Endodermal cell (in vitro differentiated cells): ENCODE measurements at regions not wholly inside any gene's neighbourhood (a gene's known extent, or its start where the extent isn't known, plus 50 kb on each side); places are given as distances from the start of the nearest gene placed in this dataset.

ENCODE experiments used
- DNase-seq: peaks from one replicate; pipeline ENCODE4 v3.0.0-alpha.2; 2017
- H3K27ac ChIP-seq: 2 replicates; pipeline ENCODE4 v1.5.1; 2013; ENCODE audit warnings: mild to moderate bottlenecking, low read depth, low read length, moderate library complexity
- H3K27me3 ChIP-seq: 2 replicates; pipeline ENCODE4 v1.6.1; 2013; ENCODE audit warnings: mild to moderate bottlenecking, low read length, moderate library complexity; ENCODE audit not compliant: insufficient read depth, control insufficient read depth, poor library complexity, severe bottlenecking
- H3K36me3 ChIP-seq: 2 replicates; pipeline ENCODE4 v1.7.0; 2013; ENCODE audit warnings: mild to moderate bottlenecking, low read length, moderate library complexity; ENCODE audit not compliant: control insufficient read depth, insufficient read depth
- H3K4me1 ChIP-seq: one replicate; pipeline ENCODE4 v1.7.0; 2013; ENCODE audit warnings: low read length; ENCODE audit not compliant: control insufficient read depth, insufficient read depth
- H3K4me3 ChIP-seq: 2 replicates; pipeline ENCODE4 v1.5.1; 2013; ENCODE audit warnings: mild to moderate bottlenecking, low read length, moderate library complexity
- H3K9ac ChIP-seq: 2 replicates; pipeline ENCODE4 v1.6.1; 2013; ENCODE audit warnings: mild to moderate bottlenecking, low read length, moderate library complexity; ENCODE audit not compliant: poor library complexity, severe bottlenecking; ENCODE audit errors: extremely low read depth
- H3K9me3 ChIP-seq: 2 replicates; pipeline ENCODE4 v1.6.1; 2013; ENCODE audit warnings: mild to moderate bottlenecking, low read length, moderate library complexity; ENCODE audit not compliant: control insufficient read depth
- H3K27ac Mint-ChIP-seq: 2 replicates; pipeline ENCODE4 v1.8.0; 2020; ENCODE audit warnings: mixed read lengths
- H3K27me3 Mint-ChIP-seq: 2 replicates; pipeline ENCODE4 v1.8.0; 2021; ENCODE audit warnings: mild to moderate bottlenecking, mixed read lengths; ENCODE audit not compliant: insufficient read depth
- H3K36me3 Mint-ChIP-seq: 2 replicates; pipeline ENCODE4 v1.8.0; 2020; ENCODE audit warnings: low read depth, mixed read lengths
- H3K4me1 Mint-ChIP-seq: 2 replicates; pipeline ENCODE4 v1.8.0; 2020; ENCODE audit warnings: mixed read lengths
- H3K4me3 Mint-ChIP-seq: 2 replicates; pipeline ENCODE4 v1.8.0; 2020; ENCODE audit warnings: mild to moderate bottlenecking, moderate library complexity, mixed read lengths
- H3K9me3 Mint-ChIP-seq: 2 replicates; pipeline ENCODE4 v1.8.0; 2020; ENCODE audit warnings: mild to moderate bottlenecking, mixed read lengths
- WGBS, 2 experiments: methylation state at CpG; one replicate each; pipeline versions ENCODE4 v1.1.5 to v1.1.7; 2013; ENCODE audit warnings: missing lambda C conversion rate in 2 of 2, mixed read lengths in 1 of 2; ENCODE audit not compliant: insufficient coverage in 1 of 2, insufficient read length in 1 of 2; 5-methylcytosine and 5-hydroxymethylcytosine counted together
- TF ChIP-seq, protein P1 (sequence below): fragments of 200-600 bp; sonication (generic); conservative IDR thresholded peaks from 2 replicates; pipeline ENCODE4 v1.5.0; 2021; ENCODE audit warnings: antibody characterized with exemption, mild to moderate bottlenecking

DNA sequence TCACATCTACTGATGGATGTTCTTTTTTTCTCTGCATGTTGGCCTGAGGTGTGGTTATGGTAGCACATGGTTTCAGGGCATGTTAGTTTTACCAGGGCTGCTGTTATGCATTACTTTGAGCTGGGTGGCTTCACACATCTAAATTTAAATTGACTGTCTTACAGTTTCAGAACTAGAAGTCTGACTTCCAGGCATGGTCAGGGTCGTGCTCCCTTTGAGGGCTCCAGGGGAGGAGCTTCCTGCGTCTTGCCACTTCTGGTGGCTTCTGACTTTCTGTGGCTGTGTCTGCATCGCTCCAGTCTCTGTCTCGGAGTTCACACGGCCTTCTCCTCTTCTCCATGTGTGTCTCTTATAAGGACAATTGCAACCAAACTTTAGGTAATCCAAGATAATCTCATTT is 143.9 kb downstream of the GALR1 start:
- Mint-ChIP-seq H3K9me3 (peaks cover 6% of the 10 kb centered on the region), H3K27ac (no peak overlapping the region), H3K4me3 (no peak overlapping the region), H3K4me1 (peaks cover 7% of the 10 kb centered on the region), H3K27me3 (no peaks in the 10 kb centered on the region), H3K36me3 (no peaks in the 10 kb centered on the region)
- peaks cover 6% of the 10 kb centered on the region for H3K9me3 ChIP-seq
- no peaks in the 10 kb centered on the region for H3K27me3 ChIP-seq
- no peak overlapping the region for H3K27ac ChIP-seq
- H3K9ac ChIP-seq, result no peak overlapping the region
- H3K4me3 ChIP-seq, result no peak overlapping the region
- 80 to 93% methylated on average over 2 to 5 of the region's 5 CpGs for WGBS, 2 experiments
- TF ChIP-seq, protein P1, sequence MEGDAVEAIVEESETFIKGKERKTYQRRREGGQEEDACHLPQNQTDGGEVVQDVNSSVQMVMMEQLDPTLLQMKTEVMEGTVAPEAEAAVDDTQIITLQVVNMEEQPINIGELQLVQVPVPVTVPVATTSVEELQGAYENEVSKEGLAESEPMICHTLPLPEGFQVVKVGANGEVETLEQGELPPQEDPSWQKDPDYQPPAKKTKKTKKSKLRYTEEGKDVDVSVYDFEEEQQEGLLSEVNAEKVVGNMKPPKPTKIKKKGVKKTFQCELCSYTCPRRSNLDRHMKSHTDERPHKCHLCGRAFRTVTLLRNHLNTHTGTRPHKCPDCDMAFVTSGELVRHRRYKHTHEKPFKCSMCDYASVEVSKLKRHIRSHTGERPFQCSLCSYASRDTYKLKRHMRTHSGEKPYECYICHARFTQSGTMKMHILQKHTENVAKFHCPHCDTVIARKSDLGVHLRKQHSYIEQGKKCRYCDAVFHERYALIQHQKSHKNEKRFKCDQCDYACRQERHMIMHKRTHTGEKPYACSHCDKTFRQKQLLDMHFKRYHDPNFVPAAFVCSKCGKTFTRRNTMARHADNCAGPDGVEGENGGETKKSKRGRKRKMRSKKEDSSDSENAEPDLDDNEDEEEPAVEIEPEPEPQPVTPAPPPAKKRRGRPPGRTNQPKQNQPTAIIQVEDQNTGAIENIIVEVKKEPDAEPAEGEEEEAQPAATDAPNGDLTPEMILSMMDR, result no peak
- H3K36me3 ChIP-seq, result no peaks in the 10 kb centered on the region
- DNase-seq, result no peak
- H3K4me1 ChIP-seq, result no peaks in the 10 kb centered on the region

DNA sequence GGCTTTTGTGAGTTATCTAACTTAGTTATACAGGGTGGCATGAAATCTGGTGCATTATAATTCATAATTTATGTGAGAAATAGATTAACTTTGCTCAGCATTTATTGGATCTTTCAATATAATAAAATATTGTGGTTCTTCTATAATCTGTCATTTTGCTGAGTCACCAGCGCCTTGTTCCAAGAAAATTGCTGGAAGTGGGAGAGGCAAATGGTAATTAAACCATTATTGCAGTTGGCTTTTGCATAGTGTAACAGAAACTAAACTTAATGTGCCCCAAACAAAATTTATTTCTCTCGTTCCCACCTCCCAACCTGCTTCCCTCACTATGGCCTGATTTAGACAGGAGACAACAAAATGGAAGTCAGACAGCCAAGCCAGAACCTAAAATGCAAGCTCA is 146.3 kb downstream of the GALR1 start:
- WGBS, 2 experiments, result 78 to 85% methylated on average over 2 of the region's 2 CpGs

DNA sequence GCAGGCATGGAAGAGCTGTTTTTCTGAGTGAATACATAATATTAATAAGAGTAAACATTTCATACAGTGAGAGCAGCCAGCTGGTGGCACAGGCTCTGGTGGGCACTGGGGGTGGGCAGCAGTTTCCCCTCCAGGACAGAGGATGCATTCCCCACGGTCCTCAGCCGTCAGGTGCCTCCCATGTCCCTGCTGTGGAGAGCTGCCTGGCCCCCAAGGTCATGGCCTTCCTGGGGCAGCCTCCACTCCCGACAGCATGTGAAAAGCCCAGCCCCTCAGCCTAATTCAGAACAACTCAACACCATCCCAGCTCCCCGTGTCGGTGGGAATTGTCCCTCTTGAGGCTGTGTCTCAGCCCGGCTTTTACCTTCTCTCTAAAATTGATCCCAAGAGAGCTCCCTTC is 147.4 kb downstream of the GALR1 start:
- H3K4me3 Mint-ChIP-seq, result no peak overlapping the region
- no peak overlapping the region for H3K27ac Mint-ChIP-seq
- no peak overlapping the region for H3K27ac ChIP-seq

More for the DNA sequence above, 146.3 kb downstream of the GALR1 start:
- Histone ChIP-seq H3K9me3 (peaks cover 6% of the 10 kb centered on the region), H3K4me1 (no peaks in the 10 kb centered on the region), H3K4me3 (no peak overlapping the region), H3K27ac (no peak overlapping the region), H3K9ac (no peak overlapping the region), H3K27me3 (no peaks in the 10 kb centered on the region), H3K36me3 (no peaks in the 10 kb centered on the region)
- H3K9me3 Mint-ChIP-seq, result peaks cover 6% of the 10 kb centered on the region
- no peaks in the 10 kb centered on the region for H3K27me3 Mint-ChIP-seq
- TF ChIP-seq, protein P1, result no peak
- peaks cover 7% of the 10 kb centered on the region for H3K4me1 Mint-ChIP-seq
- no peak overlapping the region for H3K4me3 Mint-ChIP-seq
- H3K27ac Mint-ChIP-seq, result no peak overlapping the region
- H3K36me3 Mint-ChIP-seq, result no peaks in the 10 kb centered on the region
- no peak for DNase-seq

More for the DNA sequence above, 147.4 kb downstream of the GALR1 start:
- TF ChIP-seq, protein P1, result no peak
- Mint-ChIP-seq H3K4me1 (peaks cover 7% of the 10 kb centered on the region), H3K36me3 (no peaks in the 10 kb centered on the region), H3K27me3 (no peaks in the 10 kb centered on the region), H3K9me3 (peaks cover 3% of the 10 kb centered on the region)
- no peaks in the 10 kb centered on the region for H3K27me3 ChIP-seq
- H3K9me3 ChIP-seq, result peaks cover 6% of the 10 kb centered on the region
- no peak for DNase-seq
- no peaks in the 10 kb centered on the region for H3K36me3 ChIP-seq
- WGBS, 2 experiments, result 89 to 91% methylated on average over 4 to 6 of the region's 6 CpGs
- H3K4me3 ChIP-seq, result no peak overlapping the region
- H3K9ac ChIP-seq, result no peak overlapping the region
- no peaks in the 10 kb centered on the region for H3K4me1 ChIP-seq
